LNCAP (cell line): ENCODE measurements at regions not wholly inside any gene's neighbourhood (a gene's known extent, or its start where the extent isn't known, plus 50 kb on each side); places are given as distances from the start of the nearest gene placed in this dataset.

Source experiments
- TF ChIP-seq, protein P1 (sequence below): fragments of 450-650 bp; IDR thresholded peaks from 2 replicates; pipeline ENCODE4 v1.5.1; 2017; ENCODE audit warnings: mild to moderate bottlenecking

DNA sequence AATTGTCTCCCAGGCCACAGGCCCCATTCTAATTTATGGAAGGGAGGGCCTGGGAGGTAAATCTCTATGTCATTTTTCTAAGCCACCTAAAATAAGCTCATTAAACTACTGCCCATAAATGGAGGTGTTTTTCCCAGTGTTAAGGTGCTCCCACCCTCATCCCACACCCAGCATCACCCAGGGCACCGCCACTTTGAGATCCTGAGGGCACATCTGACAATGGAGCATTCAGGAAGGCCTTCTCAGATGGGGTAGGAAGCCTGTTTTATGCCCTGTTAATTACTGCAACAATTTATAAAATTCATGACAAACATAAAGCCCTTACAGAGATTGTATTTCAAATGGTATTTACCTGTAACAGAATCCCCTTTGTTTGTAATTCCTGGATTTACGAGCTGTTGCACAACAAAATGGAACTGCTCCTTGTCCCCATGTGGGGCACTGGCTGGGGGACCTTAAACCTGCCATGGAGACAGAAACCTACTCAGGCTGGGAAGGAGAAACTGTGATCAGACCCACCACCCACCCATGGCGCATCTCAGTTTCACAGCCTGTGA is 319.5 kb upstream of the USP24 start:
- TF ChIP-seq, protein P1, sequence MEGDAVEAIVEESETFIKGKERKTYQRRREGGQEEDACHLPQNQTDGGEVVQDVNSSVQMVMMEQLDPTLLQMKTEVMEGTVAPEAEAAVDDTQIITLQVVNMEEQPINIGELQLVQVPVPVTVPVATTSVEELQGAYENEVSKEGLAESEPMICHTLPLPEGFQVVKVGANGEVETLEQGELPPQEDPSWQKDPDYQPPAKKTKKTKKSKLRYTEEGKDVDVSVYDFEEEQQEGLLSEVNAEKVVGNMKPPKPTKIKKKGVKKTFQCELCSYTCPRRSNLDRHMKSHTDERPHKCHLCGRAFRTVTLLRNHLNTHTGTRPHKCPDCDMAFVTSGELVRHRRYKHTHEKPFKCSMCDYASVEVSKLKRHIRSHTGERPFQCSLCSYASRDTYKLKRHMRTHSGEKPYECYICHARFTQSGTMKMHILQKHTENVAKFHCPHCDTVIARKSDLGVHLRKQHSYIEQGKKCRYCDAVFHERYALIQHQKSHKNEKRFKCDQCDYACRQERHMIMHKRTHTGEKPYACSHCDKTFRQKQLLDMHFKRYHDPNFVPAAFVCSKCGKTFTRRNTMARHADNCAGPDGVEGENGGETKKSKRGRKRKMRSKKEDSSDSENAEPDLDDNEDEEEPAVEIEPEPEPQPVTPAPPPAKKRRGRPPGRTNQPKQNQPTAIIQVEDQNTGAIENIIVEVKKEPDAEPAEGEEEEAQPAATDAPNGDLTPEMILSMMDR, result no peak

DNA sequence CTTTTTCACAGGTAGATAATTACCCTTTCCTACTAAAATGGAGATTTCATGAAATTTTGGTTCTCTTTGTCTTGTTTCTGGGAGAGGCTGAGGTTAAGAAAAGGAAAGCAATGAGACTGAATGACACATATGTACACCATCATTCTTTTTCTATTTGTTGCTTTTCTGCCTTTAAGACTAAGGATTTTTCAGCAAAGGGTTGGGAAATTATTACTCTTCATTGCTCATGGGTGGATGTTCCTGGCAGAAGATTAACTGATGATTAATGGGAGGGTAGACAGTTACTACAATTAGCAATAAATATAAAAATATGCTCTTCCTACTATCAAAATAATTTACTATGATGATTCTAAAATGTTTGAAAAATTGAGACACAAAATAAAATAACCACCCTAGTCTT is 316.5 kb upstream of the USP24 start:
- TF ChIP-seq, protein P1, result no peak

DNA sequence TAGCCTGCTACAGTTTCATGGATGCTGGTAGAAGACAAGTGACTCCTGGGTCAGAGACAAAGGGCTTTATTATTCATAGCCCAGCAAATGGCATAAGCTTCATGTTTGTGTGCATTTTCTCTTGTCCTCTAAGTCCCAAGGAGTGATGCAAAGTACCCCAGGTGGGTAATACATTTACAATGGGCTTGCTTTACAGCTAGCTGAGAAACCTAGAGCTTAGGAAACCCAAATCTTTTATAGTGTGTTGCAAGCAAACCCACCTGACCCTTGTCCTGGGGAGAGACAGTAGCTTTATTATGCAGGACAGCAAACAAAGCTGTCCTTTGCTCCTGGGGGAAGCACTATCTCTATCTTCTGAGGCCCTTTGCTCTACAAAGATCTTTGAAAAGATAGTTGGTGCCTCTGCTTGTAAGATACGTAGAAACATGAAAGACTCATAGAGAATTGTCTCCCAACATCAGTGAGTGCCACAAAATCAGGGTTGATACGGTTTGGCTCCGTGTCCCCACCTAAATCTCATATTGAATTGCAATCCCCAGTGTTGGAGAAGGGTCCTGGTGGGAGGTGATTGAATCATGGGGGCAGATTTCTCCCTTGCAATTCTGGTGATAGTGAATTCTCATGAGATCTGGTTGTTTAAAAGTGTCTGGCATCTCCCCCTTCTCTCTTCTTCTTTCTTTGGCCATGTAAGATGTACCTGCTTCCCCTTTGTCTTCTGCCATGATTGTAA is 315.8 kb upstream of the USP24 start:
- TF ChIP-seq, protein P1, result no peak

DNA sequence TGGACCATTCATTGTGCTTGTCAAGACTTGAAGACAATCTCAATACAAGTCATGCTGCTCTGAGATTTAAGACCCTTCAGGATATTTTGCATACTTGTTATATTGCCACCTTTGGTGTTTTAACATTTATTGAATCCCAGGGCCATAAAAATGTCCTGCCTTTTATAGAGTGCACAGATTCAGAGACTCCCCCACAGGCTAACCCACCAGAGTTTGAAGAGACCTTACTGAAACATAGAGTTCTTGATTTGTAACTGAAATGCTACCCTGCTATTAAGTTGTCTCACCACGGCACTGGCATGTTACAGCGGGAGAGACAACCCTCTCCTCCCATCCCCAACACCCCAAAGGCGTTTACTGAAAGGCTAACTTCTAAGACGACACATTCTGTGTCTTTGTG is 313.9 kb upstream of the USP24 start:
- TF ChIP-seq, protein P1, result no peak

DNA sequence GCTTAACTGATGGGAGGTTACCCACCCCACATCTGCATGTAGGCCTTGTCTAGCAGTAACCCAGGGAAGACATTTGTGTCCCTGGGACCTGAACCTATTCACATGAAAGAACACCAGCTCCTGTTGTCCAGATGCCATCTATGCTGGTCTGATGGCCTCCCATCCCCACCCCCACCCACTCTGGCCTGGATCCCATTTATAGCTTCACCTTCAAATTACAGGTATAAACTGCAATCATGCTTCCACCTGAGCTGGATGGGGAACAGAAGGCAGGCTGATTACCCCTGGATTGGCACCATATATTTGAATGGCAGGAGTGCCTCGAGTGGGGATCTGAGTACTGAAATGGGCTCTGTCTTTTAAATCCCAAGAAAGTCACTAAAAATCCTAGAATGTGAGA is 312.7 kb upstream of the USP24 start:
- TF ChIP-seq, protein P1, result no peak

DNA sequence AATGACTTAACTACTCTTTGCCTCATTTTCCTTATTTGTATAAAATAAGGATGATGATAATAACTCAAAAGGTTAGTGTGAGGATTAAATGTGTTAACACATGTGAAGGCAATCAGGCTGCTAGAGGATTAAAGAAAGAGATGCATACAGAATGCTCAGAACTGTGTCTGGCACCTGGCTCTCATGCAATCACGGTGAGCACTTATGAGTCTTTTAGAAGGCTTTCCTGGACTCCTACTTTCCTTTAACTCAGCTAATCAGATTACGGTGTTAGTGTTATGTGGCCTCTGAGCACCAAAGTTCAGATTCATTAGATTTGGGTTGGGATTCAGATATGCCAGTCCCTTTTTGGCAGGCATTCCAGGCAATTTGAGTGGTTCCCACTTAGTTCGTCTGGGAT is 311.6 kb upstream of the USP24 start:
- TF ChIP-seq, protein P1, result no peak

DNA sequence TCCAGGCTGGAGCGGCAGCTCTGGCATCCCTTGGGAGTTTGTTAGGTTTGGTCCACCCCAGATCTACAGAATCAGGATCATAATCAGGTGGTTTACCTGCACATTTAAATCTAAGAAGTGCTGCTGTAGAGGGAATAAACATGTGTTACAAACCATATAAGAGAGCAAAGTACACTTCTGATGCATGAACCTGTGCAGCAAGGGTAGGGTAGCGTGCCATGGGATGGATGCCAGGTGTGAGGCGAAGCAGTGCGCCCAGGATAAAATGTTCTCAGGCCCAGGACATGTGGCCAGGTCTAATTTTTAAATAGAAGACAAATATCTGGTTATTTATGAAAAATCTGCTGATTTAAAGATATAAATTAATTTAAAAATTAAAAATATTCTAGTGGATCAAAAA is 308.8 kb upstream of the USP24 start:
- TF ChIP-seq, protein P1, result no peak
